GM10266 (cell line): ENCODE measurements at regions not wholly inside any gene's neighbourhood (a gene's known extent, or its start where the extent isn't known, plus 50 kb on each side); places are given as distances from the start of the nearest gene placed in this dataset.

Experiments
- DNase-seq: peaks from one replicate; pipeline ENCODE4 v3.0.0; 2012; ENCODE audit errors: extremely low spot score
- CTCF ChIP-seq: IDR thresholded peaks from 2 replicates; pipeline ENCODE4 v1.5.1; 2012; ENCODE audit warnings: mild to moderate bottlenecking, low read depth; ENCODE audit not compliant: control insufficient read depth, insufficient read depth; ENCODE audit errors: missing control alignments

GRCh38 chr6:10054672-10055071, 360.2 kb downstream of the TFAP2A start:
- DNase-seq = no peak
- TF ChIP-seq CTCF = no peak

GRCh38 chr6:10051283-10051682, 363.6 kb downstream of the TFAP2A start:
- no peak for DNase-seq
- TF ChIP-seq CTCF = no peak

- DNase-seq = no peak
- no peak for TF ChIP-seq CTCF
These were observed 366.2 kb downstream of the TFAP2A start for GRCh38 chr6:10048370-10049297.

GRCh38 chr6:10042280-10042679, 372.6 kb downstream of the TFAP2A start:
- no peak for TF ChIP-seq CTCF

GRCh38 chr6:10033223-10033829, 381.5 kb downstream of the TFAP2A start:
- no peak for DNase-seq
- no peak for TF ChIP-seq CTCF

More at GRCh38 chr6:10042280-10042679, 372.6 kb downstream of the TFAP2A start:
- DNase-seq = no peak

GRCh38 chr6:10031617-10032016, 383.3 kb downstream of the TFAP2A start:
- no peak for TF ChIP-seq CTCF
- no peak for DNase-seq
